ENCODE measurements at regions not wholly inside any gene's neighbourhood (a gene's known extent, or its start where the extent isn't known, plus 50 kb on each side); places are given as distances from the start of the nearest gene placed in this dataset.

DNA sequence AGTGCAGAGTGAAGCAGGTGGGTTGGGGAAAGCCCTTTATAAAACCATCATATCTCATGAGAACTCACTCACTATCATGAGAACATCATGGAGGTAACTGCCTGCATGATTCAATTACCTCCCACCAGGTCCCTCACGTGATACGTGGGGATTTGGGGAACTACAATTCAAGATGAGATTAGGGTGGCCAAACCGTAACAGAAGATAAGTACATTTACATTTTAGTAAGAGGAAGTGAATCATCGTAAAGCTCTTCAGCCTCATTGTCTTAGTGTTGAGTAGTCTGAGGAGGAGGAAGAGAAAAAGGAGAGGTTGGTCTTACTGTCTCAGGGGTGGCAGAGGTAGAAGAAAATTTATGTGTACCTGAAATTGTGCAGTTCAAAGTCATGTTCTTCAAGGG, 1053.4 kb upstream of the ADGRL4 start:
- DNase-seq (ENCODE audit: low read depth), result no peak

DNA sequence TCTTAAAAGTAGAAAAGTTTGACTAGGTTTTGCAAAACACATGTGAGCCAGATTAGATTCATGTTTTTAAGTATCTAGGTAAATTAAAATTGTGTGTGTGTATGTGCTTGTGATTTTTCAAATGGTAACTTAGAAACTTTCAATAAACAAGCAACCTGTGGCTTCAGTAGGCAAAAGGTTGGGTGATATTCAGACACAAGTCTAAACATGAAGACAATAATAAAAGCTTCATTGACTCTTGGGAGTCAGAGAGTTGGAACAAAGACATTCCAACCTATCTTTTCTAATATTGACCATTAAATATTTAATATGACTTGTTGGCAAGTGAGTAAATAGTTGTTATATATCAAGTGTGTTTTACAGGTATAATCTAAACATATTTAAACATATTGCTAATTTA, 1049.6 kb upstream of the ADGRL4 start:
- no peak for DNase-seq (ENCODE audit: low read depth)

DNA sequence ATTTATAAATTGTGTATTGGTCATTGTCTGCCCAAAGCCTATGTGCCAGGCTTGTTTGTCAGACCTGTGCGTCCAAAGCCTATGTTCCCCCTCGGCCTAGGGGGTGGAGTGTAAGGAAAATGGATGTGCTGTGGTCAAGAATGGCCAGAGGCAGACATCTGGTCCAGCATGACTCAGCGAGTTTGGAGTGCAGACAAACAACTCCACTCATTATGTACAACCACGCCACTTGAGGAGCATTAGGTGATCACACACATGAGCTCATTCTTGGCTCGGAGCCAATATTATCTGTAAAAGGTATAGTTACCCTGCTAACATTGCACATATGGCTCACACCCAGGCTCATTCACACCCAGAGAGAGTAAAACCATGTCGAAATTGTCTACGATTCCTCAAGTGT, 1047.6 kb upstream of the ADGRL4 start:
- no peak for DNase-seq (ENCODE audit: low read depth)

DNA sequence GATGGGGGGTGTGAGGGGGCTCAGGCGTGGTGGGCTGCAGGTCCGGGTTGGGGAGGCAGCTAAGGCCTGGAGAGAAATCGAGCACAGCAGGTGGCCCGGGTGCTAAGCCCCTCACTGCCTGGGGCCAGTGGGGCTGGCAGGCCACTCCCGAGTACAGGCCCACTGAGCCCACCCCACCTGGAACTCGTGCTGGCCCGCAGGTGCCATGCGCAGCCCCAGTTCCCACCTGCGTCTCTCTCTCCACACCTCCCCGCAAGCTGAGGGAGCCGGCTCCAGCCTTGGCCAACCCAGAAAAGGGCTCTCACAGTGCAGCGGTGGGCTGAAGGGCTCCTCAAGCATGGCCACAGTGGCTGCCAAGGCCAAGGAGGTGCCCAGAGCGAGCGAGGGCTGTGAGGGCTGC, 1047.1 kb upstream of the ADGRL4 start:
- no peak for DNase-seq (ENCODE audit: low read depth)

DNA sequence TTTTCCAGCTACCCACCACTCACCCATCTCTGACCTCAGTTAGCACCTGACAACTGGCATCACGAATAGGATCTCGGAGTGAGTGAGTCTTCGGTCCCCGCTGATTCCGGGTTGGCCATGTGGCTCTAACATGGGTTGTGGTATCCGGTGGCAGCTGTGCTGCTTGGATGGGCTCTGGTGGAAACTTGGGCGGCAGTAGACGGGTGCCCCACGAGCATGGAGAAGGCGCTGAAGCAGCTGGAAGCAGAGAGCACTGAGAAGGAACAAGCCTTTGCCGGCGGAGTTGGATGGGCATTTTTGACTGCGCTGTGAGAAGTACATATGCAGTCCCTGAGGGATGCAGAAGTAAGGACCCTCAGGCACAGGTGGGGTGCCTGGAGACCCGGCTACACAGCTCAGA, 1044.0 kb upstream of the ADGRL4 start:
- DNase-seq (ENCODE audit: low read depth), result no peak

DNA sequence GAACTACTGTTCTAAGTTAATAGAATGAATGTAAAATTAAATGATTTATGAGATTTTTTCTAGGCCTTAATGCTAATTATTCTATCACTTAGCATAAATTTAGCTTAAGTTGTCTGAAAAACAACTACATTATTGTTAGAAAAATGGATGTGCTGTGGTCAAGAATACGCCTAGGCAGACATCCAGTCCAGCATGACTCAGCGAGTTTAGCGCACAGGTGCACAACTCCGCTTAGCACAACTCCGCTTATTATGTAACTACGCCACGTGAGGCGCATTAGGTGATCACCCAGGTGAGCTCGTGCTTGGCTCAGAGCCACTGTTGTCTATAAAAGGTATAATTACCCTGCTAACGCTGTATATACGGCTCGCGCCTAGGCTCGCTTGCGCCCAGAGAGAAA, 1043.6 kb upstream of the ADGRL4 start:
- DNase-seq (ENCODE audit: low read depth), result no peak

DNA sequence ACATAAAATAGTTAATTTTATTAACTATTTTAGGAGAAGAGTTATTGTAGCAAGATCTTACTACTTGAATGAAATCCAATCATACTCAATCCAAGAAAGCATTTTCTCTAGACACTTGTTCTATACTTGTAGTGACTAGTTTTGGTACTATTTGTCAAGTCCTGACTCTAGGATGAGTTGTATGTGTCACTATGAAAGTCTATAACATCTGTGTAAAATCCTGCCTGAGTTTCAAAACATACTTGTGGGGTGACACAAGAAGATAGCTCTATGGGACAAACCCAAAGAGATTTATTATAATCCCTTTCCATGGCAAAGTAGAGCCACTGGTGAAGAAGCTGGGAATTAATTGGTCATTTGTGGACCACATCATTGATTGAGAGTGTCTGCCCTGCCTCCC, 1042.2 kb upstream of the ADGRL4 start:
- DNase-seq (ENCODE audit: low read depth), result no peak

DNA sequence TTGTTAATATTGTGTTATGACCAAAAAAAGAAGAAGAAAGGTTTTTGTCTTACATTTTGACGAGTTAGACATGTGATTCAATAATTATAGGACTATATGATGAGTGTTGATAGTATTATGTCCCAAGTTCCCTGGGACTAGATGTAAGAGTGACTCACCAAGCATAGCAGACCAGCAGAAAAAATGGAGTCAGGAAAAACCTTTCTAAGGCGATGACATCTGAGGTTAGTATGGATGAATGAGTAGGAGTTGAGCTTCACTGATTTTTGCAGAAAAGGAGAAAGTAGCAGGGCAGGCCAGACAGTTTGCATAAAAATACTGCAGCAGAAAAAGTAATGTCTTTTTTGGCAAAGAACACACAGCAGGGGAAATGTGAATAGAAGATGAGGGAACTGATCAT, 1041.3 kb upstream of the ADGRL4 start:
- peak; percentile 12 for DNase-seq (ENCODE audit: low read depth)

DNA sequence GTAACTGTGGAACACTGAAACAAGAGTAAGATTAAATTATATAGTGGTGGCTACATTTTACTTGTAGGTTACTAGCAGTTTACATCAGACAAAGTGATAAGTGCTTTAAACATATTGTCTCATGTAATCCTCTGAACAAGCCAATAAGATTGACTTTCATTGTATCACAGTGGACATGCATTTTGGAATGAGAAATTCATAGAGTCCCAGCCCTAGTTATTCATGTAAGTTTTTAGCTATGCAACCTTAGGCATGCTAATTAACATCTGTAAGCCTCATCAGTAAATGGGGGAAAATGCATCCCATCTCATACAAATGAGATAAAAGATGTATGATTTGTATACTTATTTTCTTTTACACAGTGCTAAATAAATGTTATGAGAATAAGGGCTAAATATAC, 1038.1 kb upstream of the ADGRL4 start:
- DNase-seq (ENCODE audit: low read depth), result no peak

DNA sequence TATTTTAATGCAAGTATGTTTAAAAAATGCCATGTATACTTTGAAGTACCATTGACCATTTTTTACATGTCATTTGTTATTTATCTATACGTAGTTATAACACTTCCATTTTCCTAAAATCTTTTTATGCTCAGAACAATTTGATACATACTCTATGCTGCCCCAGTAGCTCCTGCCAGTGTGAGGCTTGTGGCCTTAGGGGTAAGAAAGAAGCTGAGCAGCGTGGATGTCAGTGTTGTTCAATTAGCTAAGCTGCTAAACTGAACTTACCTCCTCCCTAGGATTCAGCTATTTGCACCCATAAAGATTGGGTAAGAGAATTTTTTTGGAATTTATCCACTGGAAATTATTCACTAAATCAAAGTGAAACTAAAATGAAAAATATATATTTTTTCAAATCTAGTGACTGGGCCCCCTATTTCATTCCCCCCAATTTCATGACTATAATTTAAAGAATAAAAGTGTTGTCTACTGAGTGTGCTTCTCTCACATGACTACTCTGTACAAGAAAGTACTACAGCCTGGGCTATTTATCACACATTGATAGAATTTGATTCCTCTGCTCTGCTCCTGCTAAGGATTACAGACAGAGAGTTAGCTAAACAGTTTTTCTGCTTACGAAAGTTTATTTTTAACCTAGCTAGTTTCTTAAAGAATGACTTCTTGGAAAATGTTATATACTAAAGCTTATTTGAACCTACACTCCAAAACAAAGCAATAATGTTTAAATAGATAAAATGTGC, 1030.3 kb upstream of the ADGRL4 start:
- DNase-seq (ENCODE audit: low read depth), result no peak

DNA sequence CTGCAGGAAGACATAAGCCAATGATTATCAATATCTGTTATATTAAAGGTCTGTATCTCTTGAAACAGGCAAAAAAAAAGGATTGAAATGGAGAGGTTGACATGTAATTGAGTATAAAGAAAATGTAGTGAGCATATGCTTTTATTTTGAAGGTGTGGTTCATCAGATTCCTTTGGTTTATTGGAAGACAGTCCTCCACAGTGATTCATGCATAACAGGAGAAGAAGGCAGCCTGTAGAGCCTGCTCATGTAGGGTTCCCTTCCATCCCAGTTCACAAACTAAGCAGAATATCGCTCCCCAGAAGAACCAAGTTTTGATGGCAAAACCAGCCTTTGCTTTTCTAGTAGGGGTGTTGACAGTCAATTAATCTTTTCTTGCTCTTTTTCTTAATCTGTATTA, 1016.8 kb upstream of the ADGRL4 start:
- no peak for DNase-seq (ENCODE audit: low read depth)

DNA sequence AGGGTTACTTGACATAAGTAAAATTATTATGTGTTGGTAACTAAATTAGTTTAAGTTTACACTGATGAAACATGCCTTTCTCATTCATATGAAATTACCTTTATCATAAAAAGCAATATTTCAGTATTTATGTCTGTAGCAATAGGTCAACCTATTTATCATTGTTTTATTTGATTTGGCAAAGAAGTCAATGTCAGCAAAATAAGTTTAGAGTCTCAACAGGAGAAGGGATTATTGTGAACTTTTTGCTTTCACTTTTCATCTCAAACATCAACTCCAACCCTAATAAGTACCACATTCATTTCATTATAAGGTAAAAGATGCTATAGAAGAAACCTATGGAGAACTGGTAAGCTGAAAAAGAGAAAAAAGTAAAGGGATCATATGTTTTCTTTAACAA, 1015.4 kb upstream of the ADGRL4 start:
- DNase-seq (ENCODE audit: low read depth), result no peak

DNA sequence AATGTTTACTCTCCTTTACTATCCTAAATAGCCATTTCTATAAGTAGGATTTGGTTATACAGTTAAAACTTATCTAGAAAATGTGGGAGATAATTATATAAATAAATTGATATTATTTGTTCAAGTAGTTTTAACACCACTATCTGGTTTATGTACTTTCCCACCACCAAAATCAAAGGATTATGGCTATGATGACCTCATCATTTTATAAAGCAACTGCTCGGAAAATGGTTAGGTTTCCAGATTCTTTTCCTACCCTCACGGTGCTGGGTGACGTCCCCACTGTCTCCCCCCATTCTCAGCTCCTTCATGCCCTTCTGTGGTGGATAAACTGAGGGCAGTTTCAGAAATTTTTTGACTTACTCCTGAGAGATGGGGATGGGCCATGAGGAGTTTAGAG, 1011.8 kb upstream of the ADGRL4 start:
- DNase-seq (ENCODE audit: low read depth), result no peak

DNA sequence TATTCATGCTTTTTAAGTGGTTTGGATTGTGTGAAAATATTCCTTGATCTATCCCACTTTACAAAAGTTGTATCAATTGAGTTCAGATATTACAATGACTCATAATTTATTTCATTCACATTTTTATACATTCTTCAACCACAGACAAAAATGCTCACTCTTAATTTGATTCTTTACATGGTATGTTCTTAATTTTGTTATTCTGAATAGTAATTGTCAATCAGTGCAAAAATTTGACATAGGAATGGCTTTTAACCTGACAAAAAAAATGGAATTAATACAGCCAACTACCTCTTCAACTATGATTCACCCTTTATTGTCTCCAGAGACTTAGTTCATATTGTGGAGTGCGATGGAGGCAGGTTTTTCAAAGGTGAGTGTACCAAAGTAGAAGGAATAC, 1002.4 kb upstream of the ADGRL4 start:
- DNase-seq (ENCODE audit: low read depth), result no peak

DNA sequence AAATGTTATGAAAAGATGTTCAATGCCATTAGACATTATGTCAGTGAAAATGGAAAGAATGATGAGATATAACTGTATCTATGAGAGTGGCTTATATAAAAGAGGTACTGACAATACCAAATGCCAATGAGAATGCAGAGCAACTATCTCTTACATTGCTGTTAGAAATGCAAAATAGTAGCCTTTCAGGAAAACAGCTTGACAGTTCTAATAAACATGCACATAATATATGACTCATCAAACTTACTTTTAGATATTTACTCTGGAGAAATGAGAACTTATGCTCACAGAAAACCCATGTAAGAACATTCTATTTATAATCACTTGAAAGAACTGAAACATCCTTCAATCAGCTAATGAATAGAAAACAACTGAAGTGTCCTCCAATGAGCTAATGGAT, 996.7 kb upstream of the ADGRL4 start:
- DNase-seq (ENCODE audit: low read depth), result no peak

DNA sequence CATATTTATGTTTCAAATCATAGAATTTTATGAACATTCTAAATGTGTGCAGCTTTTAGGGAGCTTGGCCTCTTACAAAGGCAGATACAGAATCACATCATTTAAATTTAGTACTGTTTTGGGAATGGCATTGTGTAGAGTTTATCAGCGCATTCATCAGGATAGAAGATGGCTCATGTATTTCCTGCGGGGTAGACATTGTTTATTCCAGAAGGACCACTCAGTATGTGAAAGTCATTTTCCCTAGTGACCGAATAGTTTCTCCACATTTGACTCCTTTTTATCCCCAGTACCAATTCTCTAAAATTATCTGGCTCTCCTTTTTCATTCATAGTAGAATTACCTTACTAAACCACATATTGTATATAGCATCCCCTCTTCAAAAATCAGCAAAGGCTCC, 981.9 kb upstream of the ADGRL4 start:
- no peak for DNase-seq (ENCODE audit: low read depth)

DNA sequence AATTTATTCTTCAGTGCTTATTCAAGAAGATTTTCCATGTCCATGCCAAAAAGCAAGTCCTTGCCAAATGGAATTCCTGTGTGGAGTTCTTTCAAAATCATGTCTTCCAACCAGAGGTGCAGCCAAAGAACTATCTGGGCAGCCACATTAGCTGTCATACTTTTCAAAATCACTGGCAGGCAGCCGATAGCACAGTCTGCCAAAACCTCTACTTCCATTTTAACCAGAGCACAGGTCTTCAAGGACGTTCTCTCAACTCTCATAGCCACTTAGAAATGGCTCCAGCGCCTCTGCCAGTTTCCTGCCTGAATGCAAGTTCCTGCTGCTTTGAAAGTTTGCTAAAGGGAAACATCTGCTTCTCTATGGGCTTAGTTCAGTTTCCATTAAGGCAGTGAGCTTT, 975.7 kb upstream of the ADGRL4 start:
- DNase-seq (ENCODE audit: low read depth), result peak; percentile 37

DNA sequence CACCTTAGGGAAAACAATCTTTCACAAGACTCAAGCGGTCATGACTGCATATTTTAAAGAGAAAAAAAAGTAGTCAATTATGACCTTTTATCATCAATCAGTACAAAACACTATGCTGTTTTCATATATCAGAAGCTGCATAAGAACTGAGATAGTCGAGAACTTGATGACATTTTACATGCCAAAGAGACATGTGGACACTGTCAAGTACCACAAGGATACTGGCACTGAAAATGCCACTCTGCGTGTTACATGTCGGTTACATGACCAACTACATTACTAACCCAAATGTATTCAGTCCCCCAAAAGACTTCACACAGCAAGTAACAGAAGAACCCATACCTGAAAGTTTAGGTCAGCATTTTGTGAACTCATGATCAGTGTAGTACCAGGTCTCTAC, 975.0 kb upstream of the ADGRL4 start:
- no peak for DNase-seq (ENCODE audit: low read depth)

DNA sequence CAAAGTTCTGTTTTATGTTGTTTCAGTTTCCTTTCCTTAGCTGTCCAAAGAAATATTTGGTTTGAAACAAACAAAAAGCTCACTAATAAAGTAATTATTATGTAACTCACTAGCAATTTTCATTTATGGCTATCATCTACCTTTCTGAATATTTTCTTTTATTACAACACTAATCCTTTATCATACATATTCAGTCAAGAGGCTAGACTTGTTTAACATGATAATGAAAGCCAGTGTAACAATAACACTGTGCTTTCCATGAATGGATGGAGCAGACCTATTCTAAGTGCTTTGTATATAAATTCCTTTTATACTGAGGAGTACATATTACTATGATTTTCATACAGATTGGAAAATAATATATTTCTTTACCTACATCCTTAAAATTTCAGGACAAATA, 972.8 kb upstream of the ADGRL4 start:
- no peak for DNase-seq (ENCODE audit: low read depth)

DNA sequence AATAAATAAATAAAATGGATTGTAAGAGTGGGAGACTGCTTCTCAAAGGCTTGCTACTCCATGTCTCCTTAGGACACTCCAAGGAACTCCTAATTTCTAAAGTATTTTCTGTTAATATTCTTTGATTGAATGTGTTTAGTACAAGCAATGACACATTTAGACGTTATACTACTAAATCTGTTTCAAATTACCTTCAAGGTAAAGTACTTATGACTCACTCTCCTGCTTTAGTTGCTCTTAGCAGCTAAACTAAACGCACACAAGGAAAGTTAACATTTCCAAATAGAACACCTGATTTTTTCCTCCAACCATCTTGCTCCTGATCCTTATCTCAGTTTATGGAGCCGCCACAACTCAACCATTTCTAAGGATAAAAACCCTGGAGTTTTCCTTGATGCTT, 969.8 kb upstream of the ADGRL4 start:
- DNase-seq (ENCODE audit: low read depth), result no peak

DNA sequence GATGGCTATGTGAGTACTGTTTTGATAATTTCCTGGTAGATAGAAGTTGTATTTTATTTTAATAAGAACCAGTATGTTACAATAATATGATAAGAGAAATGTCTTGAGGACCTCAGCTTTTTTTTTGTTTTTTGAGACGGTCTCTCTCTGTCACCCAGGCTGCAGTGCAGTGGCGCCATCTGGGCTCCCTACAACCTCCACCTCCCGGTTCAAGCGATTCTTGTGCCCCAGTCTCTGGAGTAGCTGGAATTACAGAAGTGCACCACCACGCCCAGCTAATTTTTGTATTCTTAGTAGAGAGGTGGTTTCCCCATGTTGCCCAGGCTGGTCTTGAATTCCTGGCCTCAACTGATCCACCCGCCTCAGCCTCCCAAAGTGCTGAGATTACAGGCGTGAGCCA, 968.1 kb upstream of the ADGRL4 start:
- DNase-seq (ENCODE audit: low read depth), result no peak

DNA sequence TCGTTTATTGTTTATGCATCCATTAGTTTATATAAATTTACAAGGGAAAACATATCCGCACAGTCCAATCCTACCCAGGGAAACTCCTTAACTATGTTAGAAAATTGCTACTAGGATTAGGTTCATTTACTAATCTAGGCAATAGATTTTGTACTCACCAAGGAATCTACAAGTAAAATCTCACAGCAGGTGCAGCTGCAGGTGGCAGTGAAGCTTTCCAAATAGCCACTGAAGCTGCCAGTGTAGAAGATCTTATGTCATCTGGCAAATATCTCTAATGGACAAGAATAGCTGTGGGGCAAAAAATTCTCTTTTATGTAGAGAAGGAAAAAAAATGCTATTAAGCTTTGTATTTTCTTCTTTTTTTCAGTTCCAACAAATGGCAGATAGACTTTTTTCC, 963.4 kb upstream of the ADGRL4 start:
- no peak for DNase-seq (ENCODE audit: low read depth)

DNA sequence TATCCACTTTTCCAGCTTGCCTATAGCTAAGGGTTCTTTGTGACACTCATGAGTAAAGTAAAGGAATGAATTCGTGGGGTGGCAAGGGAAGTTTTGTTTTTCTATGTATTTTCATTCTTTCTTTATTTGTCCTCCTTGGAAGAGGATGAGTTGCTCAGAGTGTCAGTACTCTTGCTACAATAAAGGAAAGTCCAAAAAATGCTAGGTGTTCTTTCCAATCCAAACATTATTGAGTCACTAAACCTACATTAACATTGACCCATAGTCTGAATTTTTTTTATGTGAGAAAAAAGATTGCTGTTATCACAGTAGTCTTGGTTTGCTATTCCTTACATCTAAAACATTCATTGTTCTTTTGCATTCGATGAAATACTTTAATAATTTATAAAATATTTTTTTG, 959.9 kb upstream of the ADGRL4 start:
- no peak for DNase-seq (ENCODE audit: low read depth)

DNA sequence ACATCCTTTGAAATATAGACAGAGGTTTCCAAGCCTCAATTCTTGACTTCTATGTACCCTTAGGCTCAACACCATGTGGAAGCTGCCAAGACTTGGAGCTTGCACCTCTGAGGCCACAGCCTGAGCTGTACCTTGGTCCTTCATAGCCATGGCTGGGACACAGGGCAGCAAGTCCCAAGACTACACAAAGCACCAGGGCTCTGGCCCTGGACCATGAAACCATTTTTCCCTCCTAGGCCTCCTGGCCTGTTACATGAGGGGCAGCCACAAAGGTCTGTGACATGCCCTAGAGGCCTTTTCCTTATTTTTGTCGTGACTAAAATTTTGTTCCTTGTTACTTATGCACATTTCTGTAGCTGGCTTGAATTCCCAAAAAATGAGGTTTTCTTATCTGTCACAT, 953.1 kb upstream of the ADGRL4 start:
- DNase-seq (ENCODE audit: low read depth), result no peak

DNA sequence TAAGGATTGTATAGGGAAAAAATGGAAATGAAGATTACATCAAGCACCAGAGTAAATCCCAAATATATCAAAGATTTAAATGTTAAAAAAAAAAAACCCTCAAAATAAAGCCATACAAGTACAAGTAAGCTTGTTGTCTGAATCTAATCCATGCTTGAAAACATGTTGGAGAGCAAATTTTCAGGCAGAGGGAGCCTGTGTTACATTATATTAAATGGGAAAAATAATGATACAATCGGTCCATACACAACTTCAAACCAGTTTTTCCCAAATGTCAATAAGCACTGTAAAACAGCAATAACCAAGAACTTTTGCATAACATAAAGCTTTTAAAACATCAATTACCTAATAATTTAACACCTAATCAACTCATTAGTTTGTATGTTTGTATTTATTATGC, 949.4 kb upstream of the ADGRL4 start:
- DNase-seq (ENCODE audit: low read depth), result no peak

All from stromal cell of bone marrow (primary cell).